HK-2 (cell line): ENCODE measurements at regions not wholly inside any gene's neighbourhood (a gene's known extent, or its start where the extent isn't known, plus 50 kb on each side); places are given as distances from the start of the nearest gene placed in this dataset.

Source experiments
- DNase-seq: peaks from one replicate; pipeline ENCODE4 v3.0.0-alpha.2; 2018; ENCODE audit not compliant: unreplicated experiment

DNA sequence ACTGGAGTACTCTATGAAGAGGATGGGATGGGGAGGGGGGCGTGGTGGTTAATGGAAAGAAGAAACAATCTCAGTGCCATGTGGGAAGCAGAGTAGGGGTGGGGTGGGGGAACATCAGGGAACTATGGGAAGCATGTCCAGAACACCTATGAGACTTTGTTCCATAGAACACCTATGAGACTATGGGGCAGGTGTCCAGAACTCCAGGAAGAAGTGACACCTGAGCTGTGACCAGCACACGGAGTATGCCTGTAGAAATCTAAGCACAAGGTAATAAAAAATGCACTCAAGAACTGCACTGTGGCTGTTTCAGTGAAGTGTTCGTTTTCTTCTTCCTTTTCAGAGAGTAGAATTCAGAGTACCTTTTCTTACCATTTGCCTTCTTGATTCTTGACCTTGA lies 704.8 kb upstream of the TENM3 start:
- DNase-seq, result no peak

DNA sequence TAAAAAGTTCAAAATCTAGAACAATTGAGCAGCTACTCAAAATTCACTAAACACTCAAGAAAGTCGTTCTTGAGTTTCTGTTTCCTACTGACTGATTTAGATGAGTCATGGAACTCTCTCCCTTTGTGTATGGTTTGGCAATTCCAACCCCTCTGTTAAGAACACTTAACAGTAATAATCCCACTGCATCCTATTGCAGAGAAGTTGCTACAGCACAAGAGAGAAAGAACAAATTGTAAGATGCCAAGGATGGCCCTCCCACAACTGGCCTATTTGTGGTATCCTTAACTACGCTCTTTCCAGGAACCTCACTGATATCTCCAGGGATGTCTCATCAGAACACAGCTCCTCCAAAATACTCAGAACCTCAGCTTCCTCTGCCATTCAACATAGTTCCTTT lies 701.8 kb upstream of the TENM3 start:
- no peak for DNase-seq

DNA sequence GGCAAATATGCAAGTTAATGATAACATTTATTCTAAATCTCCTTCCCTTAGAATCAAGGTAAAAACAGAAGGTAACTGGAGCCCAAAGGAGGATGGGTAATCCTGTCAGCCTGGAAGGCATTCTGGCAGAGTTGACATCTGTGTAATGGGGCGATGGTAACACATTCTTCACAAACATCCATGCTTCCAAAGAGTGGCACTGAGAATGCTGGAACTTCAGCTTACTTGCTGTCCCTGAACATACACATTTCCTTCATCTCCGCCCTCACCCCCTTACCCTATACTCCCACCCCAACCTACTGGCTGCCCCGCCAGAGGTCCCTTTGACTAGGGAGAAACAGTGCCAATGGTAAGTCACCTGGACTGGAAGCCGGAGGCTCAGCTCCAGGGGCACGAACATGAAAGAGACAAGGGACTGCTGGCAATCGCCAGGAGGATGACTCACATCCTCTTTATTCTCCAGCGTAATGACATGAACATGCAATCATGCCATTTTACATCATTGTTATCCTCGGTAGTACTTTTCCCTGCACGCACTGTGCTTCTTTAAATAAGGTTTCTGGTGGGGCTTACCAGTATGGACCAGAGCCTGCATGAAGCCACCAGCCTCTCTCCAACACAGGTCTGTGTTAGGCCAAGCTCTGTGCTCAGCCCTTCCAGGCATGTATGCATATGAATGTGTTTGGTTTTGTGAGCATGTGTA lies 694.2 kb upstream of the TENM3 start:
- peak; percentile 26 for DNase-seq

DNA sequence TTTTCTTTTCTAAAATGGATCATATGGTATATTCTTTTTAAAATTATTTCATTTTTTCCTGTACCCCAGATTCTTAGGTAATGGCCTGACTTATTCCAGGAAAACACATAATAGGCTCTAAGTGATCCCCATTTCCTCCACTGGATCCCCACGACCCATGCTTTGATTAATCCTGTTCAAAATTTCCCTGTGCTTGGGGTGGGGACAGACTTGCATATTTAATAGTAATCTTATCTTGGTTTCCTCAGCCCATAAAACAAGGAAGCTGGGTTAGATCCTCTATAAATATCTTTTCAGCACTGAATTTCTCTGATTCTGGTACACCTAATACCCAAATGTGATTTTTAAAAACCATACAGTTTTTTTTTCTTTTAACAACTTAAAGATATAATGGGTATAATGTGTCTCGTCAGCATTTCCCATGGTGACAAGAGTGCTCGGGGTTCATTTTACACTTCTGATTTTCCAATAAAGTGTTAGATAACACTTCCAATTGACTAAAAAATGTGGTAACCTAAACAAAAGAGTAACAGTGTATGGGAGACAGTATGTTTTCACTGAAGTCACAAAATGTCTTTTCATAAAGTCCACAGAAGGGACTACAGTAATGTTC lies 693.5 kb upstream of the TENM3 start:
- DNase-seq, result no peak

DNA sequence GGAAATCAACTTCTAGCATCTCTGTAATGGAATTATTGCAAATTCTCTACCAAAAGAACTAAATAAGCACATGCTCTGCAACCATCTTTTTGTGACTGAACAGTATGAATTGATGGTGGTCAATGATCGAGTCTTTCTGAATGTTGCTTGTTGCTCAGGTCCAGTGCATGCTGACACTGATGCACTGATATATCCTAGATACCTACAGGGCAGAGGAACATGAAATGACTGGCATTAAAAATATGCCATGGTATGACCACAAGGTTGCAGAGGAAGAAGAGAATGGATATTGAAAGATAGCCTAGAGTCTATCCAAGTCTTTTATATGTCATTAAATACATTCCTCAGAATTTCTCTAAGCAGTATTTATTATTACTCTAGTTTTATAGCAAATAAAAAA lies 692.8 kb upstream of the TENM3 start:
- DNase-seq, result no peak

DNA sequence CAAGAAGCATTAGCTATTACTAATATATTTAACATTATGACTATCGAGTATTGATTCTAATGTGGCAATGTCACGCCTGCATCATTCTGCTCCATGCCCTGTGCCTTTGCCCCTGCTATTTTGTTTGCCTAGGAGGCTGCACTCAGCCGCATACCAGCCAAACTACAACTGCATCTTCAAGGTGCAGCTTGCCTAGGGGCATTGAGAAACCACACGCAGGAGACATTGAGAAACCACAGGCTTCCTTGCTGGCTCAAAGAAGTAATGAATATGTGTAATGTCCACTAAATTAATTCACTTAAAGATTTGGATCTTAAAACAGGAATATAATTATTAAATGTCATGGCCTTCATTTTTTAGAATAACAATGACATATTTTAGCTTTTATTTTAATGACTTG lies 683.6 kb upstream of the TENM3 start:
- no peak for DNase-seq

DNA sequence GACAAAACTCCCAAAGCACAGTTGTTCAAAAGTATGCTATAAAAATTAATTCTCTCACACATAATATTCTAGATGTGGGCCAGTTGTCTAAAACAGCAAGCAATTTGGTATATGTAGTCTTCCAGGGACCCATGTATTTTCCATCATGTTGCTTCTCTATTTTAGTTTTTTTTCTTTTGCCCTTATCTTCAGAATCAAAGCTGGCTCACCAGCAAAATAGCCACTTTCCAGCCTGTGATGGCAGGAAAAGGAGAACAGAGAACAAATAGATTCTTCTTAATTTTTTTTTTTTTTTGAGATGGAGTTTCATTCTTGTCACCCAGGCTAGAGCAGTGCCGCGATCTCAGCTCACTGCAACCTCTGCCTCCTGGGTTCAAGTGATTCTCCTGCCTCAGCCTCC lies 680.8 kb upstream of the TENM3 start:
- DNase-seq, result no peak

DNA sequence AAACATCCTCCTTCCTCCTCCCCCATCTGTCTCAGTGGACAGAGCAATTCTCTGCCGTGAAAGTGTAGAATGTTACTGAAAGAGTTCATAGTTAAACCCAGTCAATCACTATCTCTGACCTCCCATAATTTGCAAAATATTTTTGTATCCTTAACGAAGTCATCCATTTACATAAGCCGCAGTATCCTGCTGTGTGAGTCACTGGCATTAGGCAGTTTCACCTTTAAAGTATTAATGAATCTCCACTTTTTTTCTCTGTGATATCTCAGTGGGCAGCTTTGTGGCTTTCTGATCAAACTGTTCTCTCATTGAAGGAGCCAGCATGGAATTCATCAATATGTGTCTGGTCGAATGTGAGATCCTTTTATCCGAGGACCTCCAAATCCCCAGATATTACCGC lies 678.6 kb upstream of the TENM3 start:
- DNase-seq, result no peak

DNA sequence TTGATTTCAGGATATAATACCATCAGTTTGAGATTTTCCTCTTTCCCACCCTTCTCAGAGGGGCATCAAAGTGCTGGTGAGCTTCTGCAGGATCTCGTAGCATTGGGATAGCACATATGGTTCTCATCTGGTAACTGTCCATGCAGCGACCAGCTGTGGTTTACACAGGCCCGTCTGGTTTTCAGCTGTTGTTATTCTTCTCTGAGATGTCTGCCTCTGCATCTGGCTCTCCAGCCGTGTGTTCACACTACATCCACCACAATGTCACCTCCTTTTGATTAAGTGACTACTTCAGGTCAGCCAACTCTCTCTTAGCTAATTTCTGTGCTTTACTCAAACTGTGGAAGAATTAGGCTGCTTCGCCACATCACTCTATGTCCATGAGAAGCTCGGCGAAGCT lies 676.7 kb upstream of the TENM3 start:
- no peak for DNase-seq

DNA sequence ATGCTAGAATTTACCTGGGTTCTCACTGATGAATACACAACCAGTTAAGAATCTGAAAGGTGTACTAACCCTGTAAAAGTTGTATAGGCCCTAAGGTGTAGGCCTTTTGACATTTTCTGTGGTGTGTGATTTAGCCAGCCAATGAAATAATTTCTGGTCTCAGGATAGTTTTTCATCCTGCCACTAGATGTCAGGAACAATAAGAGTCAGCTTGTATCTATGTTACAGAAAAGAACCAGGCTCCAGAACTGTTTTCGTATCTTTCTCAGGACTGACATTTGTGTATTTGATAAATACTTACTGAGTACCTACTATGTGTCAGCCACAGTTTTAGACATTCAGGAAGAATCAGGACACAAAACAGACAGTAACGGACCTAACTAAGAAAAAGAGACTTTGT lies 673.6 kb upstream of the TENM3 start:
- DNase-seq, result no peak

DNA sequence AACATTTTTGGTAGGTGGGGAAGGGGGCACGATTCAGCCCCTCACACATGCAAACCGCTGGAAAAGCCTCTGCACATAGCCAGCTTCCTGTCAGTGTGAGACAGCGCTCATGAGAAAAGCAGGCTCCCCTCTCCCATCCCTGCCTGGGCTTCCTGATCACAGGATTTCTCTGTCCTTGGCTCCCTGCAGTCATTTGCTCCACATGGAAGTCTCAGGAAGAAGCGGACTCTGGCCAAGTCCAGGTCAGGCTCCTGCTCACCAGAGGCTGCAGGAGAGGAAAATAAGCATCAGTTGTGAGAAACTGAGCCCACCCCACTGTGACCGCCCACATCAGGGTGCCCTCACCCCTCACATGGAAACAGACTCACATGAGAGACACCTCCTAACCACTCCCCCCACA lies 664.3 kb upstream of the TENM3 start:
- no peak for DNase-seq

DNA sequence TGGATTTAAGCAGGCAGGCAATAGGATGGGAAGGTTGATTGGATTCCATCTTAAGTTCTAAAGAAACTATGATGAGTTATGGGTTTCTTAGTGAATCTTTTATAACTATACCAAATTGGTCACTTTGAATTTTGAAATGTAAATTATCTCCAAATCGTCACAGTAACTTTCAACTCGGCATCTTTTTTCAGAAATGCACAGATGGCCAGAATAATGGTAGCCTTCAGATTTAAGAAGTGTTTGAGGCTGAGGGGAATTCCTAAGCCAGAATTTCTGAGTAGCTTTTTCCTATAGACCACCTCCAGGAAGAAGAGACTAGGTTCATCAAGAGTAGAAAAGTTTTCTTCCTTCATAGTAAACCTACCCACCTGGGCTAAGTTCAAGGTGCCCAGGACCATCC lies 663.7 kb upstream of the TENM3 start:
- DNase-seq, result no peak

DNA sequence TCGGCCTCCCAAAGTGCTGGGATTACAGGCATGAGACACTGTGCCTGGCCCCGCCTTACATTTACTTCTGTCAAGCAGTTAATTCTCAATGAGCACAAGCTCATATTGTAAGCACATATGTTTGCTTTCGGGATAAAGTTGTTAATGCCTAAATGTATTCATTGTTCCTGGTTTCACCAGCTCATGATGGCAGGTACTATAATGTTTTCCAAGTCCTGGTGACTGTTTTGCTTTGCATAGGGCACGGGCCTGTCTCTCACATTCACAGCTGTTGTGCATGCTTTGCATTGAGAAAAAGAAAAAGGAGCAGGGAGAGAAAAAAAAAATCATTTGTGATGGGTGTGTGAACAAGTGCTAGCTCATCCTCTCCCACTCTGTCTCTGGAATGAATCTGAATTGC lies 661.2 kb upstream of the TENM3 start:
- DNase-seq, result no peak

DNA sequence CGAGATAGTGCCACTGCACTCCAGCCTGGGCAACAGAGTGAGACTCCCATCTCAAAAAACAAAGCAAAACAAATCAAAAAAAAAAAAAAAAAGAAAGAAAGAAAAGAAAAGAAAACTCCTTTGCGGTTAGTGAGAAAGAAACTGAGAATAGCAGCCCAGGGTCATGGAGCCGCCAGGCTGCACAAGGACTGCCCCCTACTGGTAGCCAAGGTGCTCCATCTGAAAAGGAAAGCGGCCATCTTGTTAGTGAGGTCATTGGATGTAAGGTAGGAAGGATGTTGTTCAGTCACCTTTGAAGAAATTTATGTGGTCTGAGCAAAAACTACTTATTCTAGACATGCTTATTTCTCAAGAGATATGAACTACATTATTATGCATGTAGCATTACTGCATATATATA lies 660.6 kb upstream of the TENM3 start:
- no peak for DNase-seq

DNA sequence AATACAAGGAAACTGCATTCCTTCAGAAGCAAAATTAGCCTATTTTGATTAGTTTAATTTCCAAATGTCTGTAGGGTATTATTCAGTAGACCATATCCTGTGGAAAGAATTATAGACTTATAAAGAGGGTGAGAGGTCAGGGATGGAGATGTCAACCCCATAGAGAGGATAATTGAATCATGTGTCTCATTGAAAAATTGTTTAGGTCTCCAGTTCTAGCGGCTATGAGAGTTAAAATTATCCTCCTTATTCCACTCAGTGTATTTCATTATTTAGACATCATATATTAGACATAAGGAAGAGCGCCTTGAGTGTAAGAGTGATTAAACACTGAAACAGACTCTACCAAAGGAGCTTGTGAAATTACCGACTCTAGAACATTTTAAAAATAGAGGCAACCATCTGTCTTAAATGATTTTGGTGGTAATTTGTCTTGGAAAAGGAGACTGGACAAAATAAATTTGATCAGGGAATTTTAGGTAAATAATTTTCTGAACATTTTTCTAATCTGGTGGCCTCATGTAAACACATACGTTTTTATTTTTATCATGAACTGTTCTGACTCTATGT lies 654.4 kb upstream of the TENM3 start:
- no peak for DNase-seq

DNA sequence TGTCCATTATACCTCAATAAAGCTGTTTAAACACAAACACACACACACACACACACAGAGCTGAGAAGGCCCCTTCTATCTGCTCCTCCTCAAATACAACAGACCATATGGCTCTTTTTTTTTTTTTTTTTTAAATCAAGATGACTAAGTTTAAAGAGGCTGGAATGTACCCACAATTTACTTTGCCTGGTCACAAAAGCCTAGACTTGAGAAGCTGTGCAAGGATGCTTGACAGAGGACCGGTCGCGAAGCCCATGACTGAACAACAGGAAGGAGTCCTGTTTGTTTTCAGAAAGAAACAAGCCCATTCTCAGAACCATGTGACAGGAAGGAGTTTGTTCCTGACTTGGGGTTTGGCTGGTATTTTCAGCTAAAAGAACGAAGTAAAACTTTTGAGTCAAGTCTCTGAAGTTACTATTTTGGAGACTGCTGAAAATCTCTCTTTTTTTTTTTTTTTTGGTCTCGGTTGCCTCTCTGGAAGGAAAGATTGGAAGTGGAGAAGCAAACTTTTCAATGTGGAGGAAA lies 650.9 kb upstream of the TENM3 start:
- DNase-seq, result no peak

DNA sequence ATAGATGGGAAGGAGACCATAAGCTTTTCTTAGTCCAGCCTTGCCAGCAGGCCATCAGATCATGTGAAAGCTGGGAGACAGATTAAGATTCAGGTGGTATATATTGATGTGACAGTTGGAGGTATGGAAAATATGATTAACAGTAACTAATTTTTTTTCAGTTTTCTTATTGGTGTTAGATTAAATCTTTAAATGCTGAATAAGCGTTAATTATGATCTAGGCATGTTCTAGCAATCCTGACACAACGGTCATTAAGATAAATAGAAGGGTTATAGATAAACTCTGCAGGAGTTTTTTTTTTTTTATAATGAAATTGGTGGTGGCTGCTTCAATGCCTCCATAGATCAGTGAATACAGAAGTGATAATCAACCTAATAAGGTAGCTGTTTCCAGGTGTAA lies 649.5 kb upstream of the TENM3 start:
- DNase-seq, result no peak

DNA sequence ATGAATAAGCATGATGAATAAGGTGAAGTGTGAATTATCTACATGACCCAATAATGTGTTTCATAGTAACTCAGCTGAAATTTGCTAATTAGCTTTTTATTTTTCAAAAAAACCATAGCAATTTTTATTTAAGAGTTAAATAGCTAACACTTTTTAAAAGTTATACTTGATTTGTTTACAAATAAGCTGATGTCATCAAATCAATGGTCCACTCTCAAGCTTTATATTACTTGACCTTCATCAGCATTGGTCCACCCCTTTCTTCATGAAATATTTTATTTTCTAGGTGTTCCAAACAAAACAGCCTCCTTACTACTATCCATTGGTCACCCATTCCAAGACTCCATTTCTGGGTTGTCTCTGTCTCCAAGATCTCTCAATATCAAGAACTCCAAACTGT lies 649.0 kb upstream of the TENM3 start:
- no peak for DNase-seq

DNA sequence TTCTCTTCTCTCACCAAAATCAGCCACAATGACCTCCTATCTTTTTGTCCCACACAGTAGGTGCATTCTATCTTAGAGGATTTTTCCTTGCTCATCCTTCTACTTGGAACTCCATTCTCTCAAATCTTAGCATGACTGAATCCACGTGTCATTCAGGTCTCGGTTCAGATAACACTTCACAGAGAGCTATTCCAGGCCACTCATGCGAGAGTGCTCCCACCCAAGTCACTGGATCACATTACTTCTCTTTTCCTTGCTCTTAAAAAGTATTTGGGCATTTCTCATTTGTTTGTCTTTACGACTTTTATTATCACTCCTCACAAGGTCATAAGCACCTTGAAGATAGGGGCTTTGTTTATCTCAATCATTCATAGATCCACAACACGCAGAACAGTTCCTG lies 647.5 kb upstream of the TENM3 start:
- no peak for DNase-seq

DNA sequence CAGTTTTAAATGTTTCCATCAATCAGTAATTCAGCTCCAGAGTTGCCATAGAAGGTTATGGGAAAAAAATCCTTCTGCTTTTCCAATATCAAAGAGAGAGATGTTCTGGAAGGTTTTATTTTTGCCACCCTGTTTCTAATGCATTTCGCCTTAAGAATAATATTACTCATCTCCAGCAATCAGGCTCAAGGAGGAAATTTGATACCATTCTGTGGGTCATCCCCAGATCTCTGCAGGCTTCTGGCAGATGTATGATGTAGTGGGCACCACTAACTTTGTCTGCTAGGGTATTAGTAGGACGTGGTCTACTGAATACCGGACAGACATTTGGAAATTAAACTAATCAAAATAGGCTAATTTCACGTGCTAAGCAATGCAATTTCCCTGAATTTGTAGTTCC lies 645.4 kb upstream of the TENM3 start:
- no peak for DNase-seq

DNA sequence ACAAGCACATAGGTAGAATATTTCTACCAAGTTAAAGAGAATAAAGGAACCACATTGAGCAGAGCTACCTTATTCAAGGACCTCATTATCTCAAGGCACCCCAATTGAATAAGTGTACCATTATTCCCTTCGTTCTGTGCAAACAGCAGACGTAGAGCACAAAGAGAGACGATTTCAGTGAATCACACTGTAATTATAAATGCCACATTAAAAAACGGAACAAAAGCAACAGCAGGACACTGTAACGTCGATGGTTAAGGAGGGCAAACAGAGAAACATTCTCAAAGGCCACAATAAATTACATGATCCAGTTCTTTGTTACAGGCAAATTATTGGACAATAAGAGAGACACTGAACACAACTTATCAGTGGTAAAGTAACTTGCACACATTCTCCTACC lies 644.1 kb upstream of the TENM3 start:
- DNase-seq, result no peak

DNA sequence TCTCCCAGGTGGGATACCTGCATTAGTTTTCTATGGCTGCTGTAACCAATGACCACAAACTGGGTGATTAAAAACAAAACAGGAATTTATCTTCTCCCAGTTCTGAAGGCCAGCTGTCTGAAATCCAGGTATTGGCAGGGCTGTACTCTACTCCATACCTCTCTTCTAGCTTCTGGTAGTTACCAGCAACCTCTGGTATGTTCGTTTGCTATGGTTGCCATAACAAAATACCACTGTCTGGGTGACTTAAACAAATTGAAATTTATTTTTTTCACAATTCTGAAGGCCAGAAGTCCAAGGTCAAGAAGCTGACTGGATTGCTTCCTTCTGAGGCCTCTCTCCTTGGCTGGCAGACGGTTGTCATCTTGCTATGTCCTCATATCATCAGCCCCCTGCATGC lies 642.1 kb upstream of the TENM3 start:
- no peak for DNase-seq

DNA sequence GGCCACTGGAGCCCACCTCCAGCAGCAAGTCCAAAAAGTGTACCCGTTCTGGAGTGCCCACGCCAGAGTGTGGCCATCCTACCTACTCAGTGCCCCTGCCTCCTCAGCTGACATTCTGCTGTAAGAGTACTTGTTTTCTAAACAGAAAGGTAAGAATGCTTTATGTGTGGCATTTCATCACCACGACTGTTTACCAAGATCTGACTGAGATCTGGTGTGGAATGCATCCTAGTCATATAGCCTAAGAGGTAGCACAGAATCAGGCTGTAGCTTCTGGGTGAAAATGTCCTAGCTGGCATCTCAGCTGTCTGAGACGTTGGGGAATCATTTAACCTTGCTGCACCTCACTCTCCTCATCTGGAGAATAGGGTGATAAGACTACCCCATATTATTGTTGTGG lies 638.7 kb upstream of the TENM3 start:
- no peak for DNase-seq

DNA sequence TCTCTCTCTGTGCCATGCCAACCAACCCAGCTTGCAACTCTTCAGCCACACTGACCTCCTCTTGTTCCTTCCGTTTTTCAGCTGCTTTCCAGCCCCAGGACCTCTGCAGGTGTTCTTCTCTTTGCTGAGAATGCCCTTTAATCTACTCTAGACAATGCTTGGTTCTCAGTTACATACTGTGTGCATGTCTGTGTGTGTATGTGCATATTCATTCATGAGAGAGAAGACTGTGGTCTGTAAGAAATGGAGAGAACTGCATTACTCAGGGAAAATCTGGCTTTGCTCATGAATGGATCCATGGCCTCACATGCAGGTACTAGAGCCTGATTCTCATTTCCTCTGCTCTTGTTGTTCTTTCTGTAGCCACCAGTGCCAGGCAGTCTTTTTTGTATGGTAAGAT lies 636.9 kb upstream of the TENM3 start:
- DNase-seq, result no peak
